ENCODE measurements at regions not wholly inside any gene's neighbourhood (a gene's known extent, or its start where the extent isn't known, plus 50 kb on each side); places are given as distances from the start of the nearest gene placed in this dataset.
"Not testable (repeated sequence)": the region's sequence is repeated elsewhere in the genome, so short reads cannot be mapped to it uniquely, and the experiment has no call there.

DNA sequence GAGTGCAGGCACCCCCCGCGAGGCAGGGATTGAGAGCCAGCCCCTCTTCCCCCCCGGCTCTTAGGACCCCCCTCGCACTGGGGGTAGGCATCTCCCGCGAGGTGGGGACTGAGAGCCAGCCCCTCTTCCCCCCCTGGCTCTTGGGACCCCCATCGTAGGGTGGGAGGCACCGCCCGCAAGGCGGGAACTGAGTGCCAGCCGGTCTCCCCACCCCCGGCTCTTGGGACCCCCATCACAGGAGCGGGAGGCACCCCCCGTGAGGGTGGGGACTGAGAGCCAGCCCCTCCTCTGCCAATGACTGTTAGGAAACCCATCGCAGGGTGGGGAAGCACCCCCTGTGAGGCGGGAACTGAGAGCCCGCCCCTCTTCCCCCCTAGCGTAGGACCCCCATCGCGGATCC, 363.4 kb upstream of the SPRY2 start:
- intact Hi-C loops (cut with DNase I): no loop called here
- Histone ChIP-seq H3K4me1 (no peaks in the 10 kb centered on the region), H3K4me3 (no peak overlapping the region), H3K27ac (no peak overlapping the region), H3K9me3 (no peaks in the 10 kb centered on the region), H3K36me3 (no peaks in the 10 kb centered on the region), H3K27me3 (no peaks in the 10 kb centered on the region)
- WGBS, 2 donors: 93 to 95% methylated on average over 20 of the region's 20 CpGs
- TF ChIP-seq, protein P1, sequence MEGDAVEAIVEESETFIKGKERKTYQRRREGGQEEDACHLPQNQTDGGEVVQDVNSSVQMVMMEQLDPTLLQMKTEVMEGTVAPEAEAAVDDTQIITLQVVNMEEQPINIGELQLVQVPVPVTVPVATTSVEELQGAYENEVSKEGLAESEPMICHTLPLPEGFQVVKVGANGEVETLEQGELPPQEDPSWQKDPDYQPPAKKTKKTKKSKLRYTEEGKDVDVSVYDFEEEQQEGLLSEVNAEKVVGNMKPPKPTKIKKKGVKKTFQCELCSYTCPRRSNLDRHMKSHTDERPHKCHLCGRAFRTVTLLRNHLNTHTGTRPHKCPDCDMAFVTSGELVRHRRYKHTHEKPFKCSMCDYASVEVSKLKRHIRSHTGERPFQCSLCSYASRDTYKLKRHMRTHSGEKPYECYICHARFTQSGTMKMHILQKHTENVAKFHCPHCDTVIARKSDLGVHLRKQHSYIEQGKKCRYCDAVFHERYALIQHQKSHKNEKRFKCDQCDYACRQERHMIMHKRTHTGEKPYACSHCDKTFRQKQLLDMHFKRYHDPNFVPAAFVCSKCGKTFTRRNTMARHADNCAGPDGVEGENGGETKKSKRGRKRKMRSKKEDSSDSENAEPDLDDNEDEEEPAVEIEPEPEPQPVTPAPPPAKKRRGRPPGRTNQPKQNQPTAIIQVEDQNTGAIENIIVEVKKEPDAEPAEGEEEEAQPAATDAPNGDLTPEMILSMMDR (IDR thresholded peaks at IDR 0.05): no peak
- DNase-seq (peak in 1 of 6 donors; percentile 57), FAIRE-seq (no peak), ATAC-seq (no peak)

DNA sequence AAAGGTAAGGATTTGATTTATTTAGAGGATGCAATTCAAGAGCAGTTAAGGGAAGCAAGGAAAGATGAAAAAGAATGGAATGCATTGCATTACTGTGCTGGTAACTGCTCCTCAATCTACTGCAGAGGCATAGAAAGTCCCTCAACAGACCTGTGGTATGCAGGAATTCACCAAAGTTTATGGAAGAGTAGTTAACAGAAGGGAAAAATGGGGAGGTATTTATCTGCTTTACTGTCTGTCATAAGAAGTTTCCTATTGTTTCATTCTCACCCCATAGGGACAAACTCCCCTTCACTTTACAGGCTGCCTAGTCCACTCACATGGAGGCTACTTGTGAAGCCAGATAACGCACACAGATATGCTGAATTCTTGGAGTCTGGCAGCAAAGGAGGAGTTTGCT, 354.9 kb upstream of the SPRY2 start:
- Histone ChIP-seq H3K27me3 (no peaks in the 10 kb centered on the region), H3K4me1 (no peaks in the 10 kb centered on the region), H3K4me3 (no peak overlapping the region), H3K9me3 (no peaks in the 10 kb centered on the region), H3K27ac (no peak overlapping the region), H3K36me3 (no peaks in the 10 kb centered on the region)
- WGBS, 2 donors: 67% methylated on average over 1 of the region's 1 CpG
- no peak for FAIRE-seq
- no peak for DNase-seq
- intact Hi-C loops (cut with DNase I): no loop called here
- ATAC-seq: no peak
- TF ChIP-seq, protein P1 (IDR thresholded peaks at IDR 0.05): no peak

DNA sequence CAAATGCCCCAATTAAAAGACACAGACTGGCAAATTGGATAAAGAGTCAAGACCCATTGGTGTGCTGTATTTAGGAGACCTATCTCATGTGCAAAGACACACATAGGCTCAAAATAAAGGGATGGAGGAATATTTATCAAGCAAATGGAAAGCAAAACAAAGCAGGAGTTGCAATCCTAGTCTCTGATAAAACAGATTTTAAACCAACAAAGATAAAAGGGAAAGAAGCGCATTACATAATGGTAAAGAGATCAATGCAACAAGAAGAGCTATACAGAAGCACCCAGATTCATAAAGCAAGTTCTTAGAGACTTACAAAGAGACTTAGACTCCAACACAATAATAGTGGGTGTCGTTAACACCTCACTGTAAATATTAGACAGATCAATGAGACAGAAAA, 350.9 kb upstream of the SPRY2 start:
- H3K36me3 ChIP-seq; DNase-seq; H3K27ac ChIP-seq; FAIRE-seq; H3K27me3 ChIP-seq; H3K9me3 ChIP-seq; H3K4me1 ChIP-seq; H3K4me3 ChIP-seq; ATAC-seq; intact Hi-C loops (cut with DNase I): not testable (repeated sequence)
- WGBS, 2 donors: 77 to 85% methylated on average over 2 of the region's 2 CpGs

DNA sequence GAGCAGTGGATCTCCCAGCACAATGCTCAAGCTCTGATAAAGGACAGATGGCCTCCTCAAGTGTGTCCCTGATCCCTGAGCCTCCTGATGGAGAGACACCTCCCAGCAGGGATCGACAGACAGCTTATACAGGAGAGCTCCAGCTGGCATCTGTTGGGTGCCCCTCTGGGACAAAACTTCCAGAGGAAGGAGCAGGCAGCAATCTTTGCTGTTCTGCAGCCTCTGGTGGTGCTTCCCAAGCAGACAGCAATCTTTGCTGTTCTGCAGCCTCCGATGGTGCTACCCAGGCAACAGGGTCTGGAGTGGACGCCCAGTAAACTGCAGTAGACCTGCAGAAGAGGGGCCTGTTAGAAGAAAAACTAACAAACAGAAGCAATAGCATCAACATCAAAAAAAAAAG, 349.3 kb upstream of the SPRY2 start:
- Histone ChIP-seq H3K27ac (no peak overlapping the region), H3K27me3 (no peaks in the 10 kb centered on the region), H3K4me3 (no peak overlapping the region), H3K4me1 (no peaks in the 10 kb centered on the region), H3K9me3 (no peaks in the 10 kb centered on the region), H3K36me3 (no peaks in the 10 kb centered on the region)
- DNase-seq: no peak
- ATAC-seq: no peak
- WGBS, 2 donors: 58 to 72% methylated on average over 3 of the region's 3 CpGs
- FAIRE-seq: no peak
- intact Hi-C loops (cut with DNase I): no loop called here
- TF ChIP-seq, protein P1 (IDR thresholded peaks at IDR 0.05): no peak

DNA sequence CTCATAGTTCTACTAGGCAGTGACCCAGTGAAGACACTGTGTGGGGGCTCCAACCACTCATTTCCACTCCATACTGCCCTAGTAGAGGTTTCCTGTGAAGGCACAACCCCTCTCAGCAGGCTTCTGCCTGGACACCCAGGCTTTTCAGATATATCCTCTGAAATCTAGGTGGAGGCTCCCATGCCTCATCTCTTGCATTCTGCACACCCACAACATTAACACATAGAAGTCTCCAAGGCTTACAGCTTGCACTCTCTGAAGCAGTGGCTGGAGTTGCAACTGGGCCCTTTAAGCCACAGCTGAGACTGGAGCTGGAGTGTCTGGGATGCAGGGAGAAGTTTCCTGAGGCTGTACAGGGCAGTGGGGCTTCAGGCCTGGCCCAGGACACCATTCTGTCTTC, 347.7 kb upstream of the SPRY2 start:
- no peak overlapping the region for H3K4me3 ChIP-seq
- no peaks in the 10 kb centered on the region for H3K36me3 ChIP-seq
- intact Hi-C loops (cut with DNase I): no loop called here
- no peaks in the 10 kb centered on the region for H3K9me3 ChIP-seq
- ATAC-seq: no peak
- TF ChIP-seq, protein P1 (IDR thresholded peaks at IDR 0.05): no peak
- DNase-seq: no peak
- H3K27me3 ChIP-seq: no peaks in the 10 kb centered on the region
- H3K27ac ChIP-seq: no peak overlapping the region
- H3K4me1 ChIP-seq: no peaks in the 10 kb centered on the region
- no peak for FAIRE-seq

DNA sequence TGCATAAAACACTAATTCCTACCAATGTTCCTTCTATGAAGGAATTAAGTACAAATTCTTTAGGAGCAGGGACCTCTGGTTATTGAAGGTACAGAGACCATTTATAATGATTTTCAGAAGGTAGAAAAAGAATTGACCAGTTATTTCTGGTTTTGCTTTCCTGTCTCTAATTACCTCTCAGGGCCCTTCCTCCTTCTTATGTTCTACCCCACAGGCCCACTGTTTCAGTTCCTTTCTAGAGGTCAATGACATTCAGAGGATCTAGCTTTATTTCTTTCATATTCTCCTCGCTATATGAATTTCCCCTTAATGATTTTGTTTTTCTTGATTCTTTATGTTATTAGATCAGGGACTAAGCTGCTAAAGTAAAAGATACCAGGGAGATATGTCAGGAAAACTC, 345.0 kb upstream of the SPRY2 start:
- intact Hi-C loops (cut with DNase I): no loop called here
- Histone ChIP-seq H3K4me1 (no peaks in the 10 kb centered on the region), H3K27ac (no peak overlapping the region), H3K36me3 (no peaks in the 10 kb centered on the region), H3K27me3 (no peaks in the 10 kb centered on the region), H3K9me3 (no peaks in the 10 kb centered on the region), H3K4me3 (no peak overlapping the region)
- WGBS, 2 donors: 77 to 82% methylated on average over 1 of the region's 1 CpG
- no peak for ATAC-seq
- TF ChIP-seq, protein P1 (IDR thresholded peaks at IDR 0.05): no peak
- no peak for DNase-seq
- no peak for FAIRE-seq

Measured in pancreas (tissue), 10 donors.